GM21723 (cell line): ENCODE measurements at regions not wholly inside any gene's neighbourhood (a gene's known extent, or its start where the extent isn't known, plus 50 kb on each side); places are given as distances from the start of the nearest gene placed in this dataset.

Source experiments
- ATAC-seq: cut with Tn5 transposase; IDR thresholded peaks from one replicate; pipeline ENCODE4 v1.9.1; 2021; ENCODE audit warnings: mild to moderate bottlenecking, moderate library complexity; ENCODE audit not compliant: unreplicated experiment

GRCh38 chr4:166335256-166335938 lies 462.4 kb downstream of the TLL1 start:
- no peak for ATAC-seq

- no peak for ATAC-seq
Measured at GRCh38 chr4:166341992-166342391, 469.0 kb downstream of the TLL1 start.

GRCh38 chr4:166363198-166363597 lies 490.2 kb downstream of the TLL1 start:
- no peak for ATAC-seq

GRCh38 chr4:166366012-166366411 lies 493.0 kb downstream of the TLL1 start:
- ATAC-seq, result no peak

GRCh38 chr4:166377578-166377977 lies 504.5 kb downstream of the TLL1 start:
- ATAC-seq, result no peak

GRCh38 chr4:166386491-166387360 lies 513.7 kb downstream of the TLL1 start:
- no peak for ATAC-seq

GRCh38 chr4:166391501-166391900 lies 518.5 kb downstream of the TLL1 start:
- ATAC-seq, result no peak

GRCh38 chr4:166399021-166399420 lies 526.0 kb downstream of the TLL1 start:
- no peak for ATAC-seq

- ATAC-seq, result no peak
Measured at GRCh38 chr4:166400270-166400894, 527.3 kb downstream of the TLL1 start.

- no peak for ATAC-seq
Measured at GRCh38 chr4:166413356-166413755, 540.3 kb downstream of the TLL1 start.

GRCh38 chr4:166414431-166414830 lies 541.4 kb downstream of the TLL1 start:
- no peak for ATAC-seq

- ATAC-seq, result no peak
Measured at GRCh38 chr4:166415749-166416148, 542.7 kb downstream of the TLL1 start.

GRCh38 chr4:166421556-166422156 lies 548.6 kb downstream of the TLL1 start:
- no peak for ATAC-seq

GRCh38 chr4:166422475-166422874 lies 549.4 kb downstream of the TLL1 start:
- no peak for ATAC-seq

- no peak for ATAC-seq
Measured at GRCh38 chr4:166426300-166426863, 553.3 kb downstream of the TLL1 start.

- no peak for ATAC-seq
Measured at GRCh38 chr4:166432125-166432524, 559.1 kb downstream of the TLL1 start.

GRCh38 chr4:166432842-166433241 lies 559.8 kb downstream of the TLL1 start:
- no peak for ATAC-seq

GRCh38 chr4:166435449-166435848 lies 562.4 kb downstream of the TLL1 start:
- no peak for ATAC-seq

- no peak for ATAC-seq
Measured at GRCh38 chr4:166458756-166459155, 585.7 kb downstream of the TLL1 start.

- ATAC-seq, result no peak
Measured at GRCh38 chr4:166459621-166460020, 586.6 kb downstream of the TLL1 start.
